Endothelial cell of umbilical vein (primary cell): ENCODE measurements at regions not wholly inside any gene's neighbourhood (a gene's known extent, or its start where the extent isn't known, plus 50 kb on each side); places are given as distances from the start of the nearest gene placed in this dataset.

Experiments used
- BruUV-seq: library from RNA; stranded (reverse); fragments of 400-500 nt; replicated peaks from 2 replicates; lab custom pipeline; 2021; lab: Mats Ljungman, UMichigan
- CTCF ChIA-PET: fragments of 300-600, 350-600 bp; sonication (Branson Sonifier 250); formaldehyde crosslinking; loops from one replicate; lab custom pipeline; 2021; ENCODE audit warnings: antibody characterized with exemption, inconsistent platforms; lab: Charles Lee
- POLR2A ChIA-PET: fragments of 300-600, 350-600 bp; sonication (Branson Sonifier 250); formaldehyde crosslinking; loops from one replicate; lab custom pipeline; 2021; ENCODE audit warnings: antibody characterized with exemption, inconsistent platforms; lab: Charles Lee
- DNase-seq: peaks from one replicate; pipeline ENCODE4 v3.0.0-alpha.2; 2011; ENCODE audit warnings: low read depth, low spot score
- FAIRE-seq: peaks from 2 replicates; lab custom pipeline; 2011; peaks lifted over from hg19 to GRCh38; lab: Jason Lieb, UNC
- H2AFZ ChIP-seq: 2 replicates; pipeline ENCODE4 v1.6.0; 2012; ENCODE audit warnings: low read depth, low read length, control low read depth, inconsistent platforms
- H3K27ac ChIP-seq: 2 replicates; pipeline ENCODE4 v1.5.1; 2011; ENCODE audit warnings: low read depth, mild to moderate bottlenecking, control low read depth, low read length, moderate library complexity; ENCODE audit not compliant: insufficient read depth
- H3K27me3 ChIP-seq, 2 experiments: 2 replicates each; pipeline versions ENCODE4 v1.6.0 to v1.6.1; 2011; ENCODE audit warnings: low read length in 2 of 2, mixed read lengths in 1 of 2; ENCODE audit not compliant: control insufficient read depth in 2 of 2, insufficient read depth in 2 of 2
- H3K36me3 ChIP-seq, 2 experiments: 2 replicates in 1 of 2; 3 replicates in 1 of 2; pipeline ENCODE4 v1.5.1; 2011; ENCODE audit warnings: low read length in 2 of 2, mild to moderate bottlenecking in 1 of 2, moderate library complexity in 1 of 2; ENCODE audit not compliant: control insufficient read depth in 2 of 2, insufficient read depth in 2 of 2; ENCODE audit errors: extremely low read depth in 1 of 2
- H3K4me1 ChIP-seq: 3 replicates; pipeline ENCODE4 v1.5.1; 2011; ENCODE audit warnings: mild to moderate bottlenecking, low read length; ENCODE audit not compliant: control insufficient read depth, insufficient read depth; ENCODE audit errors: extremely low read depth
- H3K4me2 ChIP-seq: 2 replicates; pipeline ENCODE4 v1.6.1; 2011; ENCODE audit warnings: low read length, control low read depth, mixed read lengths; ENCODE audit not compliant: insufficient read depth
- H3K4me3 ChIP-seq, 3 experiments: fragments of 200-600 bp in 1 of 3; sonication (generic), shearing (Covaris generic) in 1 of 3; replicated peaks in 1 of 3; 2 replicates each; pipeline ENCODE4 v1.5.1; 2011 to 2016; ENCODE audit warnings: control low read depth in 3 of 3, low read length in 3 of 3, mild to moderate bottlenecking in 2 of 3, inconsistent platforms in 1 of 3, low read depth in 1 of 3, moderate library complexity in 1 of 3; ENCODE audit not compliant: insufficient read depth in 1 of 3
- H3K79me2 ChIP-seq: 2 replicates; pipeline ENCODE4 v1.6.0; 2012; ENCODE audit warnings: low read length, inconsistent platforms; ENCODE audit not compliant: control insufficient read depth, insufficient read depth
- H3K9ac ChIP-seq: replicated peaks from 2 replicates; pipeline ENCODE3; 2011; ENCODE audit warnings: low read length, control low read depth; ENCODE audit not compliant: insufficient read depth; ENCODE audit errors: extremely low read depth
- H3K9me1 ChIP-seq: replicated peaks from 3 replicates; pipeline ENCODE4 v1.6.0; 2011; ENCODE audit warnings: mild to moderate bottlenecking, low read length; ENCODE audit not compliant: control insufficient read depth, insufficient read depth; ENCODE audit errors: extremely low read depth
- H3K9me3 ChIP-seq: replicated peaks from 2 replicates; pipeline ENCODE4 v1.5.1; 2012; ENCODE audit warnings: low read length, inconsistent platforms; ENCODE audit not compliant: control insufficient read depth, insufficient read depth
- H4K20me1 ChIP-seq: replicated peaks from 2 replicates; pipeline ENCODE3; 2011; ENCODE audit warnings: mild to moderate bottlenecking, low read length; ENCODE audit not compliant: control insufficient read depth, insufficient read depth; ENCODE audit errors: extremely low read depth
- CTCF ChIP-seq, 2 donors: IDR thresholded peaks; 1 replicate in 1 of 2; 2 replicates in 1 of 2; pipeline ENCODE4 v1.5.1; 2011; ENCODE audit warnings: low read length in 2 of 2, mild to moderate bottlenecking in 2 of 2, moderate library complexity in 2 of 2, control low read depth in 1 of 2, inconsistent platforms in 1 of 2, low read depth in 1 of 2; ENCODE audit not compliant: insufficient read depth in 1 of 2; ENCODE audit errors: extremely low read depth in 1 of 2
- EZH2 ChIP-seq: IDR thresholded peaks from 2 replicates; pipeline ENCODE4 v1.6.1; 2012; ENCODE audit warnings: borderline replicate concordance, low read depth, mild to moderate bottlenecking, moderate library complexity, low read length, inconsistent platforms; ENCODE audit not compliant: severe bottlenecking
- FOS ChIP-seq: IDR thresholded peaks from 2 replicates; pipeline ENCODE4 v1.6.1; 2011; ENCODE audit warnings: mild to moderate bottlenecking, low read length, moderate library complexity, borderline replicate concordance; ENCODE audit not compliant: insufficient read depth
- GATA2 ChIP-seq: IDR thresholded peaks from 2 replicates; pipeline ENCODE4 v1.7.0; 2011; ENCODE audit warnings: low read depth, mild to moderate bottlenecking, moderate library complexity, mixed read lengths, low read length; ENCODE audit not compliant: insufficient read length, insufficient read depth
- JUN ChIP-seq: IDR thresholded peaks from 2 replicates; pipeline ENCODE4 v1.6.1; 2011; ENCODE audit warnings: borderline replicate concordance, low read depth; ENCODE audit not compliant: insufficient read length, insufficient read depth
- MYC ChIP-seq: IDR thresholded peaks from one replicate; pipeline ENCODE4 v1.6.1; 2011; ENCODE audit warnings: mild to moderate bottlenecking, low read depth, low read length
- POLR2A ChIP-seq: IDR thresholded peaks from 2 replicates; pipeline ENCODE4 v1.6.1; 2012; ENCODE audit warnings: low read depth, mild to moderate bottlenecking, control low read depth, low read length
- POLR2AphosphoS5 ChIP-seq: IDR thresholded peaks from 2 replicates; pipeline ENCODE4 v1.6.1; 2012; ENCODE audit warnings: low read depth, mild to moderate bottlenecking, control low read depth, low read length, moderate library complexity; ENCODE audit not compliant: insufficient read depth
- dilution Hi-C: fragments of 300-500 bp; cut with MboI; formaldehyde crosslinking; loops from one replicate; pipeline ENCODE4 v1.15.0; 2019; ENCODE audit warnings: low sequenced_read_pairs; ENCODE audit not compliant: extremely low pct_ligation_motif_present
- intact Hi-C: fragments of 100-400 bp; cut with micrococcal nuclease; formaldehyde crosslinking; loops from one replicate; pipeline ENCODE4 v1.10.0; 2022
- TF ChIP-seq, protein P1 (sequence below): IDR thresholded peaks from 2 replicates; pipeline ENCODE4 v1.6.1; 2011; ENCODE audit not compliant: insufficient read depth, insufficient read length

GRCh38 chr1:234879147-234880080 lies 249.2 kb downstream of the TOMM20 start:
- ChIA-PET CTCF (interaction anchor here (0.7 to 1.0 kb wide), 2 partner anchors 15 to 22 kb away, joined by 3 to 4 read pairs; no protein-coding TSS in a partner anchor), POLR2A (no interaction called here)
- BruUV-seq = no TSS peak
- Histone ChIP-seq H4K20me1 (no peaks in the 10 kb centered on the region), H3K4me3 (no peak overlapping the region), H2AFZ (no peak overlapping the region), H3K9me3 (no peaks in the 10 kb centered on the region), H3K79me2 (no peaks in the 10 kb centered on the region), H3K27ac (no peak overlapping the region), H3K9me1 (no peaks in the 10 kb centered on the region), H3K4me1 (no peaks in the 10 kb centered on the region), H3K27me3 (no peaks in the 10 kb centered on the region), H3K36me3 (no peaks in the 10 kb centered on the region), H3K9ac (no peak overlapping the region), H3K4me2 (no peak overlapping the region)
- dilution Hi-C loops = no loop called here
- FAIRE-seq (peak; percentile 52), DNase-seq (no peak)
- intact Hi-C loops = no loop called here
- no peak for TF ChIP-seq CTCF (IDR thresholded peaks at IDR 0.05; ENCODE audit: extremely low read depth in 1 of 2, insufficient read depth in 1 of 2, low read depth in 1 of 2, low read length in 2 of 2)
- TF ChIP-seq, protein P1, sequence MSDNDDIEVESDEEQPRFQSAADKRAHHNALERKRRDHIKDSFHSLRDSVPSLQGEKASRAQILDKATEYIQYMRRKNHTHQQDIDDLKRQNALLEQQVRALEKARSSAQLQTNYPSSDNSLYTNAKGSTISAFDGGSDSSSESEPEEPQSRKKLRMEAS = no peak
- no peak for TF ChIP-seq POLR2A
- TF ChIP-seq POLR2AphosphoS5 = no peak

DNA sequence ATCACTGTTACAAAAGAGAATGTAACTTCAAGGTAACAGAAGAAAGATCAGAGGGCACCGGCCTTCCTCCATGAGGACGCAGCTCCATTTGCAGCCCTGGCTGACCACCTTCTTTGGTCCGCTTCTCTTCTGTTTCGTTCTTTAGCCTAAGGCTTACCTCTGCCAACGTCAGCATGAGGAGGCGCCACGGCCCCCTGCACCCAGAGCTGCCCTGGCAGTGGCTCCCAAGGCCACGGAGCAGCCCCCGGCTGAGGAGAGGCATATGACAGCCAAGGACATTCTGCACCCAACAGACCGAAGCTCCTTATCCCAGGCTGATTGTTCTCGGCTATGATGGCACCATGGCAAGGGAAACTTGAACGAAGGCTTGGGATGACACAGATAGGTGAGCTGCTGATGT lies 250.3 kb downstream of the TOMM20 start:
- no peaks in the 10 kb centered on the region for H3K9me3 ChIP-seq
- H3K27ac ChIP-seq = no peak overlapping the region
- no peaks in the 10 kb centered on the region for H3K9me1 ChIP-seq
- DNase-seq = no peak
- H3K4me1 ChIP-seq = no peaks in the 10 kb centered on the region
- intact Hi-C loops = no loop called here
- no peak for FAIRE-seq
- H3K4me2 ChIP-seq = no peak overlapping the region
- no TSS peak for BruUV-seq
- ChIA-PET POLR2A (no interaction called here), CTCF (no interaction called here)
- H2AFZ ChIP-seq = no peak overlapping the region
- dilution Hi-C loops = no loop called here
- H3K4me3 ChIP-seq = no peak overlapping the region
- no peaks in the 10 kb centered on the region for H3K27me3 ChIP-seq
- H3K79me2 ChIP-seq = no peaks in the 10 kb centered on the region
- no peaks in the 10 kb centered on the region for H4K20me1 ChIP-seq
- H3K9ac ChIP-seq = no peak overlapping the region
- no peak for TF ChIP-seq EZH2
- TF ChIP-seq JUN = no peak
- TF ChIP-seq POLR2AphosphoS5 = no peak
- TF ChIP-seq, protein P1 = no peak
- TF ChIP-seq MYC = no peak
- TF ChIP-seq GATA2 = no peak
- no peak for TF ChIP-seq CTCF (IDR thresholded peaks at IDR 0.05; ENCODE audit: extremely low read depth in 1 of 2, insufficient read depth in 1 of 2, low read depth in 1 of 2, low read length in 2 of 2)
- no peak for TF ChIP-seq FOS
- no peak for TF ChIP-seq POLR2A
- H3K36me3 ChIP-seq = no peaks in the 10 kb centered on the region
